SK-N-SH (cell line): ENCODE measurements at regions not wholly inside any gene's neighbourhood (a gene's known extent, or its start where the extent isn't known, plus 50 kb on each side); places are given as distances from the start of the nearest gene placed in this dataset.

ENCODE experiments used
- CTCF ChIA-PET: fragments of 300-600, 350-600 bp; formaldehyde crosslinking; extraction: SDS; loops from one replicate; lab custom pipeline; 2021; lab: Yijun Ruan, JAX
- POLR2A ChIA-PET: fragments of 350-600 bp; sonication (Branson Sonifier 250); formaldehyde crosslinking; extraction: SDS; loops from one replicate; lab custom pipeline; 2020; ENCODE audit warnings: antibody characterized with exemption, inconsistent platforms; lab: Yijun Ruan, JAX
- DNase-seq: peaks from one replicate; pipeline ENCODE4 v3.0.0; 2012
- H2AFZ ChIP-seq: fragments of 200-600 bp; sonication (generic); 2 replicates; pipeline ENCODE4 v1.8.1; 2016; ENCODE audit warnings: antibody characterized with exemption, mild to moderate bottlenecking, low read depth
- H3F3A ChIP-seq: fragments of 200-600 bp; sonication (generic); replicated peaks from 2 replicates; pipeline ENCODE3; 2016; ENCODE audit warnings: antibody characterized with exemption, mild to moderate bottlenecking; ENCODE audit not compliant: insufficient read depth
- H3K27ac ChIP-seq, 2 experiments: fragments of 200-500 bp in 1 of 2; fragments of 200-600 bp in 1 of 2; sonication (Bioruptor generic) in 1 of 2; sonication (generic), shearing (Covaris generic) in 1 of 2; 2 replicates each; pipeline versions ENCODE4 v1.5.1 to v1.6.1; 2014 to 2016; ENCODE audit warnings: low read depth in 2 of 2, inconsistent platforms in 1 of 2, low read length in 1 of 2, mild to moderate bottlenecking in 1 of 2, mixed read lengths in 1 of 2
- H3K27me3 ChIP-seq: fragments of 200-600 bp; sonication (generic), shearing (Covaris generic); 2 replicates; pipeline ENCODE4 v1.6.1; 2016; ENCODE audit warnings: mixed run types; ENCODE audit not compliant: insufficient read depth
- H3K36me3 ChIP-seq, 2 experiments: fragments of 200-500 bp in 1 of 2; fragments of 200-600 bp in 1 of 2; sonication (Bioruptor generic) in 1 of 2; sonication (generic) in 1 of 2; replicated peaks in 1 of 2; 2 replicates each; pipeline versions ENCODE3 to v1.5.1; 2014 to 2016; ENCODE audit warnings: low read length in 1 of 2, mild to moderate bottlenecking in 1 of 2; ENCODE audit not compliant: insufficient read depth in 2 of 2, control insufficient read depth in 1 of 2
- H3K4me1 ChIP-seq, 2 experiments: fragments of 200-500 bp in 1 of 2; fragments of 200-600 bp in 1 of 2; sonication (Bioruptor generic) in 1 of 2; sonication (generic), shearing (Covaris generic) in 1 of 2; 2 replicates each; pipeline versions ENCODE4 v1.5.1 to v1.6.1; 2014 to 2016; ENCODE audit warnings: low read depth in 1 of 2, low read length in 1 of 2, mixed run types in 1 of 2; ENCODE audit not compliant: insufficient read depth in 2 of 2, control insufficient read depth in 1 of 2
- H3K4me2 ChIP-seq: fragments of 200-600 bp; sonication (generic), shearing (Covaris generic); 2 replicates; pipeline ENCODE4 v1.6.1; 2017; ENCODE audit warnings: mixed run types
- H3K4me3 ChIP-seq, 2 experiments: fragments of 200-500 bp in 1 of 2; fragments of 200-600 bp in 1 of 2; sonication (Bioruptor generic) in 1 of 2; sonication (generic), shearing (Covaris generic) in 1 of 2; 2 replicates each; pipeline versions ENCODE4 v1.5.1 to v1.8.1; 2014 to 2016; ENCODE audit warnings: low read depth in 2 of 2, inconsistent platforms in 1 of 2, low read length in 1 of 2, mild to moderate bottlenecking in 1 of 2, mixed read lengths in 1 of 2, moderate library complexity in 1 of 2
- H3K79me2 ChIP-seq: fragments of 200-600 bp; sonication (generic); 2 replicates; pipeline ENCODE4 v1.8.1; 2017; ENCODE audit warnings: mild to moderate bottlenecking; ENCODE audit not compliant: insufficient read depth
- H3K9ac ChIP-seq: fragments of 200-600 bp; sonication (generic); 2 replicates; pipeline ENCODE4 v1.6.1; 2017; ENCODE audit warnings: mixed run types
- H3K9me2 ChIP-seq: fragments of 200-600 bp; sonication (generic); 2 replicates; pipeline ENCODE4 v1.6.1; 2017; ENCODE audit warnings: mixed run types
- H3K9me3 ChIP-seq: fragments of 200-600 bp; sonication (generic); 2 replicates; pipeline ENCODE4 v1.6.1; 2017; ENCODE audit warnings: mixed run types, mild to moderate bottlenecking, moderate library complexity
- H4K20me1 ChIP-seq: fragments of 200-600 bp; sonication (generic); 2 replicates; pipeline ENCODE4 v1.6.1; 2017; ENCODE audit warnings: mild to moderate bottlenecking, mixed run types; ENCODE audit not compliant: insufficient read depth
- ELF1 ChIP-seq: IDR thresholded peaks from 2 replicates; pipeline ENCODE4 v1.4.0; 2012
- EP300 ChIP-seq, 2 experiments: IDR thresholded peaks; 2 replicates each; pipeline versions ENCODE4 v1.4.0 to v1.6.1; 2012; ENCODE audit warnings: borderline replicate concordance in 1 of 2, low read depth in 1 of 2, low read length in 1 of 2
- EZH2phosphoT487 ChIP-seq: fragments of 200-600 bp; sonication (generic); IDR thresholded peaks from 2 replicates; pipeline ENCODE4 v1.6.1; 2017; ENCODE audit warnings: low read depth, mixed run types, mild to moderate bottlenecking, antibody characterized with exemption, moderate library complexity, borderline replicate concordance
- FOXJ3 ChIP-seq: sonication (generic); formaldehyde crosslinking; IDR thresholded peaks from 2 replicates; pipeline ENCODE4 v1.5.1; 2020; ENCODE audit warnings: mild to moderate bottlenecking, missing genetic modification reagents
- FOXM1 ChIP-seq: IDR thresholded peaks from 2 replicates; pipeline ENCODE4 v1.4.0; 2012; ENCODE audit warnings: low read depth, mild to moderate bottlenecking
- GATA2 ChIP-seq: sonication (generic); formaldehyde crosslinking; IDR thresholded peaks from 2 replicates; pipeline ENCODE4 v1.5.0; 2020; ENCODE audit warnings: mild to moderate bottlenecking, missing genetic modification reagents
- JUND ChIP-seq: IDR thresholded peaks from 2 replicates; pipeline ENCODE4 v1.4.0; 2012
- MEF2A ChIP-seq: IDR thresholded peaks from 2 replicates; pipeline ENCODE4 v1.4.0; 2012; ENCODE audit warnings: low read depth, borderline replicate concordance
- MXI1 ChIP-seq: IDR thresholded peaks from 2 replicates; pipeline ENCODE4 v1.6.1; 2012; ENCODE audit warnings: mild to moderate bottlenecking, low read depth, low read length, improper control_type of control experiment
- NRF1 ChIP-seq: IDR thresholded peaks from 2 replicates; pipeline ENCODE4 v1.6.1; 2012; ENCODE audit warnings: low read depth, mild to moderate bottlenecking, low read length
- RCOR1 ChIP-seq: fragments of 150-350 bp; IDR thresholded peaks from 2 replicates; pipeline ENCODE4 v1.6.1; 2017; ENCODE audit warnings: antibody characterized with exemption, low read length
- RFX5 ChIP-seq: IDR thresholded peaks from 2 replicates; pipeline ENCODE4 v1.6.1; 2012; ENCODE audit warnings: mild to moderate bottlenecking, improper control_type of control experiment, low read length
- RXRA ChIP-seq: IDR thresholded peaks from 2 replicates; pipeline ENCODE4 v1.4.0; 2012; ENCODE audit warnings: low read depth, mild to moderate bottlenecking, borderline replicate concordance
- YY1 ChIP-seq: IDR thresholded peaks from 2 replicates; pipeline ENCODE4 v1.4.0; 2012; ENCODE audit warnings: low read depth, mild to moderate bottlenecking
- WGBS: methylation state at CpG from one replicate; pipeline ENCODE4 v1.1.6; 2017; ENCODE audit warnings: low lambda C conversion rate; 5-methylcytosine and 5-hydroxymethylcytosine counted together
- TF ChIP-seq, protein P1 (sequence below): fragments of 150-350 bp; IDR thresholded peaks from 2 replicates; pipeline ENCODE4 v1.6.1; 2017; ENCODE audit warnings: antibody characterized with exemption, low read length, low read depth, borderline replicate concordance
- TF ChIP-seq, protein P2 (sequence below): IDR thresholded peaks from 2 replicates; pipeline ENCODE4; 2012
- TF ChIP-seq, protein P3 (sequence below): IDR thresholded peaks from 2 replicates; pipeline ENCODE4 v1.4.0; 2012; ENCODE audit warnings: low read depth, borderline replicate concordance
- TF ChIP-seq, protein P4 (sequence below): fragments of 150-350 bp; IDR thresholded peaks from 2 replicates; pipeline ENCODE4 v1.6.1; 2016; ENCODE audit warnings: mild to moderate bottlenecking, low read depth, low read length

DNA sequence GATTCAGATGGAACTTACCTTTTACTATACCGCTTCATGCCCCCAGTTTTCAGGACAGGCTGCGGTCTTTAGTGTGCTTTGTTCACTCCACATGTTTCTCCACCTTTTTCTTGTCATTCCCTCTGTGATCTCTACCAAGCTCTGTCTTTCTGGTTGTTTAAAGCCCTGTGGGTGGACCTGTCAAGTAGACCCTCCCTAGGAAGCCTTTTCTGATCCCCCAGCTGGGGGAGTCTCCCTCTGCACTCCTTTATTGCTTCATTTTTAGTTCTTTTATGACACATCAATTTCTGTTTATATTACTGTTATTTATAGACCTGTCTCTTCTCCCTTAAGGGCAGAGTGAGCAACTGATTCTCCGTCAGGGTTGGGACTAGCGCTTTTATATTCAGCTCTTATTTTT, 150.2 kb downstream of the C4orf33 start:
- H3K9me2 ChIP-seq = no peaks in the 10 kb centered on the region
- no peak for DNase-seq
- no peak overlapping the region for H3K27ac ChIP-seq
- no peak overlapping the region for H2AFZ ChIP-seq
- no peaks in the 10 kb centered on the region for H3F3A ChIP-seq
- ChIA-PET POLR2A (no interaction called here), CTCF (no interaction called here)
- H3K27me3 ChIP-seq = no peaks in the 10 kb centered on the region
- no peak overlapping the region for H3K9ac ChIP-seq
- H3K4me1 ChIP-seq = no peaks in the 10 kb centered on the region
- no peak overlapping the region for H3K4me2 ChIP-seq
- TF ChIP-seq EP300 (IDR thresholded peaks at IDR 0.05; ENCODE audit: borderline replicate concordance in 1 of 2, low read depth in 1 of 2, low read length in 1 of 2) (no peak), EZH2phosphoT487 (no peak), FOXJ3 (CRISPR knock-in tag) (no peak), RCOR1 (no peak), NRF1 (no peak), JUND (no peak), GATA2 (CRISPR knock-in tag) (no peak), RXRA (no peak), RFX5 (no peak), FOXM1 (no peak), YY1 (no peak), MXI1 (no peak), MEF2A (no peak), ELF1 (no peak)
- TF ChIP-seq, protein P1, sequence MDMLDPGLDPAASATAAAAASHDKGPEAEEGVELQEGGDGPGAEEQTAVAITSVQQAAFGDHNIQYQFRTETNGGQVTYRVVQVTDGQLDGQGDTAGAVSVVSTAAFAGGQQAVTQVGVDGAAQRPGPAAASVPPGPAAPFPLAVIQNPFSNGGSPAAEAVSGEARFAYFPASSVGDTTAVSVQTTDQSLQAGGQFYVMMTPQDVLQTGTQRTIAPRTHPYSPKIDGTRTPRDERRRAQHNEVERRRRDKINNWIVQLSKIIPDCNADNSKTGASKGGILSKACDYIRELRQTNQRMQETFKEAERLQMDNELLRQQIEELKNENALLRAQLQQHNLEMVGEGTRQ = no peak
- TF ChIP-seq, protein P2, sequence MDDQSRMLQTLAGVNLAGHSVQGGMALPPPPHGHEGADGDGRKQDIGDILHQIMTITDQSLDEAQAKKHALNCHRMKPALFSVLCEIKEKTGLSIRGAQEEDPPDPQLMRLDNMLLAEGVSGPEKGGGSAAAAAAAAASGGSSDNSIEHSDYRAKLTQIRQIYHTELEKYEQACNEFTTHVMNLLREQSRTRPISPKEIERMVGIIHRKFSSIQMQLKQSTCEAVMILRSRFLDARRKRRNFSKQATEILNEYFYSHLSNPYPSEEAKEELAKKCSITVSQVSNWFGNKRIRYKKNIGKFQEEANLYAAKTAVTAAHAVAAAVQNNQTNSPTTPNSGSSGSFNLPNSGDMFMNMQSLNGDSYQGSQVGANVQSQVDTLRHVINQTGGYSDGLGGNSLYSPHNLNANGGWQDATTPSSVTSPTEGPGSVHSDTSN = no peak
- TF ChIP-seq, protein P3, sequence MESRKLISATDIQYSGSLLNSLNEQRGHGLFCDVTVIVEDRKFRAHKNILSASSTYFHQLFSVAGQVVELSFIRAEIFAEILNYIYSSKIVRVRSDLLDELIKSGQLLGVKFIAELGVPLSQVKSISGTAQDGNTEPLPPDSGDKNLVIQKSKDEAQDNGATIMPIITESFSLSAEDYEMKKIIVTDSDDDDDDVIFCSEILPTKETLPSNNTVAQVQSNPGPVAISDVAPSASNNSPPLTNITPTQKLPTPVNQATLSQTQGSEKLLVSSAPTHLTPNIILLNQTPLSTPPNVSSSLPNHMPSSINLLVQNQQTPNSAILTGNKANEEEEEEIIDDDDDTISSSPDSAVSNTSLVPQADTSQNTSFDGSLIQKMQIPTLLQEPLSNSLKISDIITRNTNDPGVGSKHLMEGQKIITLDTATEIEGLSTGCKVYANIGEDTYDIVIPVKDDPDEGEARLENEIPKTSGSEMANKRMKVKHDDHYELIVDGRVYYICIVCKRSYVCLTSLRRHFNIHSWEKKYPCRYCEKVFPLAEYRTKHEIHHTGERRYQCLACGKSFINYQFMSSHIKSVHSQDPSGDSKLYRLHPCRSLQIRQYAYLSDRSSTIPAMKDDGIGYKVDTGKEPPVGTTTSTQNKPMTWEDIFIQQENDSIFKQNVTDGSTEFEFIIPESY = no peak
- TF ChIP-seq, protein P4, sequence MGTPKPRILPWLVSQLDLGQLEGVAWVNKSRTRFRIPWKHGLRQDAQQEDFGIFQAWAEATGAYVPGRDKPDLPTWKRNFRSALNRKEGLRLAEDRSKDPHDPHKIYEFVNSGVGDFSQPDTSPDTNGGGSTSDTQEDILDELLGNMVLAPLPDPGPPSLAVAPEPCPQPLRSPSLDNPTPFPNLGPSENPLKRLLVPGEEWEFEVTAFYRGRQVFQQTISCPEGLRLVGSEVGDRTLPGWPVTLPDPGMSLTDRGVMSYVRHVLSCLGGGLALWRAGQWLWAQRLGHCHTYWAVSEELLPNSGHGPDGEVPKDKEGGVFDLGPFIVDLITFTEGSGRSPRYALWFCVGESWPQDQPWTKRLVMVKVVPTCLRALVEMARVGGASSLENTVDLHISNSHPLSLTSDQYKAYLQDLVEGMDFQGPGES = no peak
- H3K4me3 ChIP-seq = no peak overlapping the region
- H3K9me3 ChIP-seq = no peaks in the 10 kb centered on the region
- no peaks in the 10 kb centered on the region for H4K20me1 ChIP-seq
- 87% methylated on average over 4 of the region's 4 CpGs for WGBS
- no peaks in the 10 kb centered on the region for H3K36me3 ChIP-seq
- H3K79me2 ChIP-seq = no peaks in the 10 kb centered on the region
